ENCODE measurements at regions not wholly inside any gene's neighbourhood (a gene's known extent, or its start where the extent isn't known, plus 50 kb on each side); places are given as distances from the start of the nearest gene placed in this dataset.

DNA sequence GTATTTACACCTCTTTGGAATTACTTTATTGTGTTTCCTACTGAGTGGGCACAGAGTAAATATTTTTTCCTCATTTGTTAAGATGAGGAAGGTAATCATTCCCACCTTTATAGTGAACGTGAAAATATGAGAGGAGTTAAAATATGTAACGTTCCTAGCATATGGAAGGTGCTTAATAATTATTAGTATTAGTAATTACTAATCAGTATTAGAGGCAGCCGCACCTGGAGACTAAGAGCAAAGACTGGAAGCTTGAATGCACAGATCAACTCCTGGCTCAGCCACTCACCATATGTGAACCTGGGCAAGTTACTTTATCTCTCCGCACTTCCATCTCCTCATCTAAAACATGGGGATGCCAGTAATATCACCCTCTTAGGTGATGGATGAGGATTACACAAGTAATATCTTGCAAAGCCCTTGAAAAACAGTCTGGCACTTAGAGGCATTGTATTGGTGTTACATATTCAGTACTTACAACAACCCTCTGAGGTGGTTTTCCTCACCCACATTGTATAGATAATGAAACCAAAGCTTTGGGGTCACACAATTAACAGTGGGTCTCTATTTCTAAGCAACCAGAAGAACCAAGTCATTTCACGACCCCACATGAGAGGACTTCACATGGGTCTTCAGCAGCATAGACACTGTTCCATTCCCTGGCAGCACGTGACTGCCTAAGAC, 100.3 kb upstream of the KCTD1 start:
- TF ChIP-seq, protein P1, sequence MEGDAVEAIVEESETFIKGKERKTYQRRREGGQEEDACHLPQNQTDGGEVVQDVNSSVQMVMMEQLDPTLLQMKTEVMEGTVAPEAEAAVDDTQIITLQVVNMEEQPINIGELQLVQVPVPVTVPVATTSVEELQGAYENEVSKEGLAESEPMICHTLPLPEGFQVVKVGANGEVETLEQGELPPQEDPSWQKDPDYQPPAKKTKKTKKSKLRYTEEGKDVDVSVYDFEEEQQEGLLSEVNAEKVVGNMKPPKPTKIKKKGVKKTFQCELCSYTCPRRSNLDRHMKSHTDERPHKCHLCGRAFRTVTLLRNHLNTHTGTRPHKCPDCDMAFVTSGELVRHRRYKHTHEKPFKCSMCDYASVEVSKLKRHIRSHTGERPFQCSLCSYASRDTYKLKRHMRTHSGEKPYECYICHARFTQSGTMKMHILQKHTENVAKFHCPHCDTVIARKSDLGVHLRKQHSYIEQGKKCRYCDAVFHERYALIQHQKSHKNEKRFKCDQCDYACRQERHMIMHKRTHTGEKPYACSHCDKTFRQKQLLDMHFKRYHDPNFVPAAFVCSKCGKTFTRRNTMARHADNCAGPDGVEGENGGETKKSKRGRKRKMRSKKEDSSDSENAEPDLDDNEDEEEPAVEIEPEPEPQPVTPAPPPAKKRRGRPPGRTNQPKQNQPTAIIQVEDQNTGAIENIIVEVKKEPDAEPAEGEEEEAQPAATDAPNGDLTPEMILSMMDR (IDR thresholded peaks at IDR 0.05): no peak
- TF ChIP-seq POLR2AphosphoS5 (IDR thresholded peaks at IDR 0.05; ENCODE audit: insufficient read depth in 1 of 2, low read depth in 1 of 2): no peak
- no peak for TF ChIP-seq POLR2A (IDR thresholded peaks at IDR 0.05)
